HS-5 (cell line): ENCODE measurements at regions not wholly inside any gene's neighbourhood (a gene's known extent, or its start where the extent isn't known, plus 50 kb on each side); places are given as distances from the start of the nearest gene placed in this dataset.

Experiments
- DNase-seq: peaks from one replicate; pipeline ENCODE4 v3.0.0-alpha.2; 2012; ENCODE audit warnings: low read depth

GRCh38 chr3:127374086-127375010 is 86.5 kb upstream of the PRR20G start:
- no peak for DNase-seq

- DNase-seq = no peak
Observed at GRCh38 chr3:127373441-127374085, 85.7 kb upstream of the PRR20G start.

- DNase-seq = no peak
Observed at GRCh38 chr3:127371846-127372245, 84.0 kb upstream of the PRR20G start.

GRCh38 chr3:127371334-127371733 is 83.5 kb upstream of the PRR20G start:
- DNase-seq = no peak

GRCh38 chr3:127370906-127371305 is 83.1 kb upstream of the PRR20G start:
- no peak for DNase-seq

- no peak for DNase-seq
Observed at GRCh38 chr3:127369356-127369935, 81.6 kb upstream of the PRR20G start.

- DNase-seq = no peak
Observed at GRCh38 chr3:127368186-127369032, 80.6 kb upstream of the PRR20G start.

GRCh38 chr3:127367593-127367992 is 79.7 kb upstream of the PRR20G start:
- no peak for DNase-seq

- no peak for DNase-seq
Observed at GRCh38 chr3:127366383-127366782, 78.5 kb upstream of the PRR20G start.

- DNase-seq = no peak
Observed at GRCh38 chr3:127365163-127365798, 77.4 kb upstream of the PRR20G start.

- no peak for DNase-seq
Observed at GRCh38 chr3:127363891-127364290, 76.0 kb upstream of the PRR20G start.

- no peak for DNase-seq
Observed at GRCh38 chr3:127363171-127363570, 75.3 kb upstream of the PRR20G start.

- DNase-seq = no peak
Observed at GRCh38 chr3:127360647-127361046, 72.8 kb upstream of the PRR20G start.

GRCh38 chr3:127358641-127359040 is 70.8 kb upstream of the PRR20G start:
- no peak for DNase-seq

GRCh38 chr3:127356381-127356780 is 68.5 kb upstream of the PRR20G start:
- no peak for DNase-seq

- no peak for DNase-seq
Observed at GRCh38 chr3:127354761-127355160, 66.9 kb upstream of the PRR20G start.

GRCh38 chr3:127352612-127353011 is 64.8 kb upstream of the PRR20G start:
- no peak for DNase-seq

GRCh38 chr3:127351775-127352350 is 64.0 kb upstream of the PRR20G start:
- no peak for DNase-seq

GRCh38 chr3:127351321-127351720 is 63.5 kb upstream of the PRR20G start:
- DNase-seq = no peak

GRCh38 chr3:127350172-127351050 is 62.6 kb upstream of the PRR20G start:
- no peak for DNase-seq
